ENCODE measurements at regions not wholly inside any gene's neighbourhood (a gene's known extent, or its start where the extent isn't known, plus 50 kb on each side); places are given as distances from the start of the nearest gene placed in this dataset.

DNA sequence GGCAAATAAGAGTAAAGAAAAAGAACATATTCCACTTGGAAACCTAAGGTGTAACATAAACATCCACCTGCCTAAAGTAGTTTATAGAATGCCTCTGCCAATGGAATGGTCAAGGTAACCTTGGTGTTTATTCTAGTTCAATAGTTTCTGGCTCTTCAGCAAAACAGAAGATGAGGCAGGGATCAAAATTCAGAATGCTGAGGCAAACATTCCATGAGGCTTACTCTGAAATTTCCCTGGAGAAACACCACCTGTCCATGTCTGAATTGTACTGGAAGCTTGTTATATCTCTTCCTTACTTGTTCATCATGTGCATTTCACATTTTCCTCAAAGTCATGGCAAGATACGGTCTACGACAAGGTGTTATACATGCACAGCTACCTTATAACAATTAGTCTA is 1862.4 kb upstream of the ACO1 start:
- Histone ChIP-seq H3K36me3 (replicated peaks; ENCODE audit: low read depth, low read length) (no peaks in the 10 kb centered on the region), H3K9ac (ENCODE audit: low read length) (no peak overlapping the region)
- TF ChIP-seq EZH2phosphoT487 (IDR thresholded peaks at IDR 0.05; ENCODE audit: low read depth): no peak
- TF ChIP-seq, protein P1, sequence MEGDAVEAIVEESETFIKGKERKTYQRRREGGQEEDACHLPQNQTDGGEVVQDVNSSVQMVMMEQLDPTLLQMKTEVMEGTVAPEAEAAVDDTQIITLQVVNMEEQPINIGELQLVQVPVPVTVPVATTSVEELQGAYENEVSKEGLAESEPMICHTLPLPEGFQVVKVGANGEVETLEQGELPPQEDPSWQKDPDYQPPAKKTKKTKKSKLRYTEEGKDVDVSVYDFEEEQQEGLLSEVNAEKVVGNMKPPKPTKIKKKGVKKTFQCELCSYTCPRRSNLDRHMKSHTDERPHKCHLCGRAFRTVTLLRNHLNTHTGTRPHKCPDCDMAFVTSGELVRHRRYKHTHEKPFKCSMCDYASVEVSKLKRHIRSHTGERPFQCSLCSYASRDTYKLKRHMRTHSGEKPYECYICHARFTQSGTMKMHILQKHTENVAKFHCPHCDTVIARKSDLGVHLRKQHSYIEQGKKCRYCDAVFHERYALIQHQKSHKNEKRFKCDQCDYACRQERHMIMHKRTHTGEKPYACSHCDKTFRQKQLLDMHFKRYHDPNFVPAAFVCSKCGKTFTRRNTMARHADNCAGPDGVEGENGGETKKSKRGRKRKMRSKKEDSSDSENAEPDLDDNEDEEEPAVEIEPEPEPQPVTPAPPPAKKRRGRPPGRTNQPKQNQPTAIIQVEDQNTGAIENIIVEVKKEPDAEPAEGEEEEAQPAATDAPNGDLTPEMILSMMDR (IDR thresholded peaks at IDR 0.05; ENCODE audit: low read depth, low read length): no peak

DNA sequence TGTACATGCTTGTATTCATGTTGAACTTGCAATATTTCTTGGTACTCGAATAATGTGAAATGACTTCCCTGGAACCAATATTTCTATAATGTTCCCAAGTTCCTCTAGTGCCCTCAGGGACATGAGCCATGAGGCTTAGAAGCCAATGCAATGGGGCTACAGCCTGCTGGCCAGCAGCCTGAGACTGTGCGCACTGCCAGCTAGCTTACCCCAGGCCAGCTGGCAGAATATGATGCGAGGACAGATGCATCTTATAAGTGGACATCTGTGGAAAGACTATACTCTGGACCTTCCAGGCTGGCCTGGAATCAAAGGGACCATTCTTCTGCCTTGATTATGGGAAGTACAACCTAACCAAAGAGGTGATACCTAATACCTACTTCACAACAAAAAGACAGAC is 1862.0 kb upstream of the ACO1 start:
- Histone ChIP-seq H3K9me3 (ENCODE audit: insufficient read depth, low read length) (no peaks in the 10 kb centered on the region), H3K4me2 (ENCODE audit: low read length) (no peak overlapping the region), H3K27ac (ENCODE audit: low read length) (no peak overlapping the region), H3K4me1 (ENCODE audit: low read length) (no peaks in the 10 kb centered on the region), H3K9ac (ENCODE audit: low read length) (no peak overlapping the region), H3K27me3 (ENCODE audit: low read depth, low read length) (no peaks in the 10 kb centered on the region), H4K20me1 (ENCODE audit: insufficient read depth, low read length) (no peaks in the 10 kb centered on the region), H2AFZ (ENCODE audit: low read depth, low read length) (no peak overlapping the region), H3K4me3 (ENCODE audit: low read length) (no peak overlapping the region), H3K79me2 (ENCODE audit: low read length) (no peaks in the 10 kb centered on the region), H3K36me3 (replicated peaks; ENCODE audit: low read depth, low read length) (no peaks in the 10 kb centered on the region)
- TF ChIP-seq, protein P1 (IDR thresholded peaks at IDR 0.05; ENCODE audit: low read depth, low read length): no peak
- TF ChIP-seq EZH2phosphoT487 (IDR thresholded peaks at IDR 0.05; ENCODE audit: low read depth): no peak

More for the DNA sequence above, 1862.4 kb upstream of the ACO1 start:
- Histone ChIP-seq H3K4me1 (ENCODE audit: low read length) (no peaks in the 10 kb centered on the region), H3K79me2 (ENCODE audit: low read length) (no peaks in the 10 kb centered on the region), H3K27ac (ENCODE audit: low read length) (no peak overlapping the region), H3K9me3 (ENCODE audit: insufficient read depth, low read length) (no peaks in the 10 kb centered on the region), H3K4me2 (ENCODE audit: low read length) (no peak overlapping the region), H3K27me3 (ENCODE audit: low read depth, low read length) (no peaks in the 10 kb centered on the region), H4K20me1 (ENCODE audit: insufficient read depth, low read length) (no peaks in the 10 kb centered on the region), H3K4me3 (ENCODE audit: low read length) (no peak overlapping the region), H2AFZ (ENCODE audit: low read depth, low read length) (no peak overlapping the region)

DNA sequence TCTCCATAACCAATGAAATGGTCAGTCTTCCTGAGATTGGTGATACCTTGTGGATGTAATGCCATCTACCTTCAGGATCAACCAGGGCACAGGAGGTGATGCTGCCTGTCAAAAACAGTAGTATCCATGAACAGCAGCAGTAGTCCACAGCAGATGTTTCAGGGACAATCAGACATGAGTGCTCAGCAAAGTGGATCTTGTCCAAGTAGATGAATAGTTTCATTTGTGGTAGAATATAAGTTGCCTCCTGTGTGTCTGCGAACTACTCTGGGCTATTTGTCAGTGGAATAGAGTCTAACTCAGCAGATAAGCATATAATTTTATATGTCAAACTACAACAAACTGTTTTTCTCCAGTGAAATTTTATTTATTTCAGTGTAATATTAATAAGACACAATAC is 1860.1 kb upstream of the ACO1 start:
- no peaks in the 10 kb centered on the region for H3K79me2 ChIP-seq (ENCODE audit: low read length)
- no peak overlapping the region for H3K27ac ChIP-seq (ENCODE audit: low read length)
- H3K36me3 ChIP-seq (replicated peaks; ENCODE audit: low read depth, low read length): no peaks in the 10 kb centered on the region
- H3K27me3 ChIP-seq (ENCODE audit: low read depth, low read length): no peaks in the 10 kb centered on the region
- H3K4me3 ChIP-seq (ENCODE audit: low read length): no peak overlapping the region
- no peak overlapping the region for H3K9ac ChIP-seq (ENCODE audit: low read length)
- H2AFZ ChIP-seq (ENCODE audit: low read depth, low read length): no peak overlapping the region
- H4K20me1 ChIP-seq (ENCODE audit: insufficient read depth, low read length): no peaks in the 10 kb centered on the region
- TF ChIP-seq EZH2phosphoT487 (IDR thresholded peaks at IDR 0.05; ENCODE audit: low read depth): no peak
- TF ChIP-seq, protein P1 (IDR thresholded peaks at IDR 0.05; ENCODE audit: low read depth, low read length): no peak
- no peak overlapping the region for H3K4me2 ChIP-seq (ENCODE audit: low read length)
- H3K9me3 ChIP-seq (ENCODE audit: insufficient read depth, low read length): no peaks in the 10 kb centered on the region
- no peaks in the 10 kb centered on the region for H3K4me1 ChIP-seq (ENCODE audit: low read length)

DNA sequence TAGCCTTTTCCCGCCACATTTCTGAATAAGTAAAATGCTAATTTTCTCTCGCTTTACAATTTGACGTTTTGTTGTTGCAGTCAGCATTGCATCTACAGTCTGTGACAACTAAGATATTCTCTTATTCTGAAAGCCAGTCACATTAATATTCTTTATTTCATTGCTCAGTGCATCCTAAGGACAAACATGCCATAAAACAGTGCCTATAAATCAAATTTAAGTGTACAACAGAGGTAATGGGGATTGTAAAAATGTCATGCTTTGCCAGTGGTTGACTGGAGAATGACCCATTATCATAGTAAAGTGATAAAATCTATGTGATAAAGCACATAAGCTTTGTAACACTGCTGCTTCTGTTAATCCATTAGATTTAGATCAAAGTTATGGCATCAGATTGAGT is 1850.0 kb upstream of the ACO1 start:
- Histone ChIP-seq H3K4me3 (ENCODE audit: low read length) (no peak overlapping the region), H3K36me3 (replicated peaks; ENCODE audit: low read depth, low read length) (no peaks in the 10 kb centered on the region)
- no peak for TF ChIP-seq EZH2phosphoT487 (IDR thresholded peaks at IDR 0.05; ENCODE audit: low read depth)
- TF ChIP-seq, protein P1 (IDR thresholded peaks at IDR 0.05; ENCODE audit: low read depth, low read length): no peak

More for the DNA sequence above, 1850.0 kb upstream of the ACO1 start:
- no peak overlapping the region for H3K4me2 ChIP-seq (ENCODE audit: low read length)
- no peak overlapping the region for H2AFZ ChIP-seq (ENCODE audit: low read depth, low read length)
- no peak overlapping the region for H3K27ac ChIP-seq (ENCODE audit: low read length)
- no peaks in the 10 kb centered on the region for H3K27me3 ChIP-seq (ENCODE audit: low read depth, low read length)
- H3K4me1 ChIP-seq (ENCODE audit: low read length): no peaks in the 10 kb centered on the region
- no peaks in the 10 kb centered on the region for H3K9me3 ChIP-seq (ENCODE audit: insufficient read depth, low read length)
- H4K20me1 ChIP-seq (ENCODE audit: insufficient read depth, low read length): no peaks in the 10 kb centered on the region
- H3K9ac ChIP-seq (ENCODE audit: low read length): no peak overlapping the region
- no peaks in the 10 kb centered on the region for H3K79me2 ChIP-seq (ENCODE audit: low read length)
